GM12878 (cell line): ENCODE measurements at regions not wholly inside any gene's neighbourhood (a gene's known extent, or its start where the extent isn't known, plus 50 kb on each side); places are given as distances from the start of the nearest gene placed in this dataset.

Experiments used
- CBFB ChIP-seq: IDR thresholded peaks from 2 replicates; pipeline ENCODE4 v1.6.1; 2016; ENCODE audit warnings: antibody characterized with exemption, low read depth
- CHD1 ChIP-seq: IDR thresholded peaks from 2 replicates; pipeline ENCODE4 v1.6.1; 2012; ENCODE audit warnings: low read depth, low read length, improper control_type of control experiment
- ESRRA ChIP-seq: IDR thresholded peaks from 2 replicates; pipeline ENCODE4 v1.6.1; 2012; ENCODE audit warnings: mild to moderate bottlenecking, low read length, improper control_type of control experiment
- EZH2 ChIP-seq: IDR thresholded peaks from 2 replicates; pipeline ENCODE4 v1.6.1; 2012; ENCODE audit warnings: low read depth, mild to moderate bottlenecking, control low read depth, inconsistent platforms, low read length, borderline replicate concordance; ENCODE audit not compliant: control insufficient read depth
- FOXK2 ChIP-seq: fragments of 450-650 bp; IDR thresholded peaks from 2 replicates; pipeline ENCODE4 v1.6.1; 2017; ENCODE audit warnings: mild to moderate bottlenecking, moderate library complexity
- SMAD1 ChIP-seq: fragments of 450-650 bp; IDR thresholded peaks from 2 replicates; pipeline ENCODE4 v1.6.1; 2018; ENCODE audit warnings: mild to moderate bottlenecking, low read depth; ENCODE audit not compliant: partially characterized antibody
- TAF1 ChIP-seq: IDR thresholded peaks from 2 replicates; pipeline ENCODE4 v1.6.1; 2011; ENCODE audit warnings: mild to moderate bottlenecking, low read depth, low read length, borderline replicate concordance
- TCF3 ChIP-seq: IDR thresholded peaks from 2 replicates; pipeline ENCODE4 v1.6.1; 2012; ENCODE audit warnings: low read depth, mild to moderate bottlenecking, low read length, borderline replicate concordance; ENCODE audit not compliant: insufficient read depth
- USF2 ChIP-seq: IDR thresholded peaks from 2 replicates; pipeline ENCODE4 v1.6.1; 2011; ENCODE audit warnings: low read depth, low read length, improper control_type of control experiment, borderline replicate concordance
- TF ChIP-seq, protein P1 (sequence below), 3 experiments: IDR thresholded peaks in 2 of 3; conservative IDR thresholded peaks in 1 of 3; 2 replicates each; pipeline ENCODE4 v1.5.1; 2011; ENCODE audit warnings: low read depth in 3 of 3, low read length in 3 of 3, mild to moderate bottlenecking in 3 of 3, control low read depth in 2 of 3, moderate library complexity in 2 of 3, inconsistent platforms in 1 of 3, mixed read lengths in 1 of 3; ENCODE audit not compliant: control insufficient read depth in 2 of 3, insufficient read depth in 1 of 3; ENCODE audit errors: extremely low read depth in 1 of 3

GRCh38 chr22:48235744-48236143 is 1473.3 kb downstream of the TBC1D22A start:
- TF ChIP-seq ESRRA (no peak), SMAD1 (no peak), TAF1 (no peak), USF2 (no peak), FOXK2 (no peak), TCF3 (no peak), EZH2 (no peak), CHD1 (no peak), CBFB (no peak)
- TF ChIP-seq, protein P1, sequence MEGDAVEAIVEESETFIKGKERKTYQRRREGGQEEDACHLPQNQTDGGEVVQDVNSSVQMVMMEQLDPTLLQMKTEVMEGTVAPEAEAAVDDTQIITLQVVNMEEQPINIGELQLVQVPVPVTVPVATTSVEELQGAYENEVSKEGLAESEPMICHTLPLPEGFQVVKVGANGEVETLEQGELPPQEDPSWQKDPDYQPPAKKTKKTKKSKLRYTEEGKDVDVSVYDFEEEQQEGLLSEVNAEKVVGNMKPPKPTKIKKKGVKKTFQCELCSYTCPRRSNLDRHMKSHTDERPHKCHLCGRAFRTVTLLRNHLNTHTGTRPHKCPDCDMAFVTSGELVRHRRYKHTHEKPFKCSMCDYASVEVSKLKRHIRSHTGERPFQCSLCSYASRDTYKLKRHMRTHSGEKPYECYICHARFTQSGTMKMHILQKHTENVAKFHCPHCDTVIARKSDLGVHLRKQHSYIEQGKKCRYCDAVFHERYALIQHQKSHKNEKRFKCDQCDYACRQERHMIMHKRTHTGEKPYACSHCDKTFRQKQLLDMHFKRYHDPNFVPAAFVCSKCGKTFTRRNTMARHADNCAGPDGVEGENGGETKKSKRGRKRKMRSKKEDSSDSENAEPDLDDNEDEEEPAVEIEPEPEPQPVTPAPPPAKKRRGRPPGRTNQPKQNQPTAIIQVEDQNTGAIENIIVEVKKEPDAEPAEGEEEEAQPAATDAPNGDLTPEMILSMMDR (IDR thresholded peaks at IDR 0.05 in 2 of 3, conservative IDR thresholded peaks at IDR 0.05 in 1 of 3; ENCODE audit: control insufficient read depth in 2 of 3, extremely low read depth in 1 of 3, insufficient read depth in 1 of 3, low read depth in 3 of 3, low read length in 3 of 3) = no peak
